ENCODE measurements at regions not wholly inside any gene's neighbourhood (a gene's known extent, or its start where the extent isn't known, plus 50 kb on each side); places are given as distances from the start of the nearest gene placed in this dataset.

DNA sequence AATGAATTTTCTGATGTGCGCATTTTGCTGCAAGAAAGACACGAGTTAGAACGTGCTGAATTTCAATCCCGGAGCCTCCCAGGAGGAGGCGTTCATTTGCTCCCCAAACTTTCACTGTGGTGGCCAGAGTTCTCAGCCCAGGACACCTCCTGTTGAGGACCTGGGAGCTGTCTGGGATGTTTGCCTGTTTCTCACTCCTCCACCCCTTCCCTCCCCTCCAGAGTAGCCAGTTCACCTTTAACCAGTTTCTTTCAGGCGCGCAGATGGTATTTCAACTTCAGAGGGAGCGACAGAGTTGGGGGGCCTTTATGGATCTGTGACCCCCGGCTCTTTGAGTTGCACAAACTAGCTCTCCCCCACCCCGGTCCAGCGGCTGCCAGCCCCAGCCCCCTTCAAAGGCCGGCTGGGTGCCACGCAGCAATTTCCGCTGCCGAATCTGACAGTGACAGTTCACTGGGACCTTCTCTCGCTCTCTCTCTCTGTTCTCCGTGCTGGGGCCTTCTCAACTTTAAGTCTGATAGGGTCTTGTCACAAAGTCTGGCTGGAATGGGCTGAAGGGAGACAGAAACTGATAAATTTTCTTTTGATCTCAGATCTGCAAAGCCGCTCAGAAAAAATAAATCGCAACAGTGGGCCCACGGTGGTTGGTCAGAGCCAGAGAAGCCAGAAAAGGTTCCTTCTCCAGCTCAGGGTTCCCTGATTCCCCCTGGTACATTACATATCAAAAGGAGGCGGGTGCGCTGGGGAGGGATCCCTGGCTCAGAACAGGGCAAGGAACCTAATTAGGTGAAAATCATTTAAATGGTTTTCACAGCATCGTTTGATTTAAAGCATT lies 100.0 kb upstream of the STX18 start (continued):
- no peak for TF ChIP-seq REST (IDR thresholded peaks at IDR 0.05; ENCODE audit: low read depth)
- no peak for TF ChIP-seq ELF1 (IDR thresholded peaks at IDR 0.05; ENCODE audit: borderline replicate concordance, low read depth)
- no peak for TF ChIP-seq EZH2phosphoT487 (IDR thresholded peaks at IDR 0.05; ENCODE audit: borderline replicate concordance)

DNA sequence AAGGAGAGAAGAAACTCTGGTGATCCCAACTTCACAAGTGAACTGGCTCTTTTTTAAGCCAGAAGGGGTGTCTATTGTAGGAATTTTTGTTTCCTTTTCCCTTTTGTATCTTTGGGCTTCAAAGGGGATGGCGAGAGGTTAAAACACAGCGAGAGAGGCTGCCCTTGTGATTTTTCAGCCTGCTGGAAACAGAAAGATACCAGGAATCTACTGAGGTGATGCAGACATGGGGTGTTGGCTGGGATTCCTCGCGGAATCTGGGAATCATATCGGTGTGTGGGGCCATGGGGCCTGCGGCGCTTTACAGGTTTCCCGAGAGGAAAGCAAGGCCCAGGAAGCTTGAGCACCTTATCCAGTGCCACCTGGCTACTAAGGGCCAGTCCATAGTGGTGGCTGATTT lies 99.4 kb upstream of the STX18 start:
- H2AFZ ChIP-seq (ENCODE audit: low read depth, low read length, poor library complexity, severe bottlenecking): no peak overlapping the region
- BruUV-seq (replicated peaks): no TSS peak
- H3K4me2 ChIP-seq (ENCODE audit: low read length): no peak overlapping the region
- POLR2A ChIA-PET: no interaction called here
- H3K4me1 ChIP-seq (ENCODE audit: control insufficient read depth in 1 of 2, insufficient read depth in 2 of 2, low read length in 2 of 2): peaks cover 28 to 35% of the 10 kb centered on the region in 2 experiments
- no peaks in the 10 kb centered on the region for H4K20me1 ChIP-seq (ENCODE audit: insufficient read depth)
- H3K27ac ChIP-seq (ENCODE audit: low read depth, low read length): no peak overlapping the region
- H3K27me3 ChIP-seq (ENCODE audit: insufficient read depth, low read length): no peaks in the 10 kb centered on the region
- H3K79me2 ChIP-seq (ENCODE audit: insufficient read depth, low read length): no peaks in the 10 kb centered on the region
- intact Hi-C loops (cut with micrococcal nuclease): no loop called here
- no peak for TF ChIP-seq EGR1 (IDR thresholded peaks at IDR 0.05; ENCODE audit: low read depth)
- TF ChIP-seq CBX3 (IDR thresholded peaks at IDR 0.05; ENCODE audit: low read depth): no peak
- TF ChIP-seq FOSL1 (IDR thresholded peaks at IDR 0.05; ENCODE audit: low read depth): no peak
- TF ChIP-seq SIN3A (IDR thresholded peaks at IDR 0.05; ENCODE audit: low read depth): no peak
- TF ChIP-seq TCF7L2 (IDR thresholded peaks at IDR 0.05; ENCODE audit: borderline replicate concordance, extremely low read depth, insufficient read depth, insufficient read length): no peak
- TF ChIP-seq ZFX (IDR thresholded peaks at IDR 0.05): no peak
- RAD21 ChIA-PET (ENCODE audit: low non-redundant PET in 1 of 2, low total read pairs in 2 of 2, uncharacterized antibody in 2 of 2, unreplicated experiment in 2 of 2): no interaction called here
- no peak for DNase-seq (ENCODE audit: low read depth, low spot score)
- CTCF ChIA-PET: no interaction called here
- no peak for ATAC-seq
- H3K36me3 ChIP-seq (ENCODE audit: control insufficient read depth in 1 of 2, insufficient read depth in 2 of 2, low read length in 2 of 2): no peaks in the 10 kb centered on the region
- no peak overlapping the region for H3K4me3 ChIP-seq (replicated peaks in 1 of 2; ENCODE audit: low read depth in 1 of 2, low read length in 2 of 2)
- H3K9ac ChIP-seq (ENCODE audit: low read length): no peak overlapping the region
- H3K9me3 ChIP-seq (ENCODE audit: control insufficient read depth in 1 of 2, insufficient read depth in 1 of 2, low read depth in 1 of 2, low read length in 2 of 2): no peaks in the 10 kb centered on the region
- H3K9me2 ChIP-seq (ENCODE audit: insufficient read depth): no peaks in the 10 kb centered on the region
